Dermis blood vessel endothelial cell (primary cell): ENCODE measurements at regions not wholly inside any gene's neighbourhood (a gene's known extent, or its start where the extent isn't known, plus 50 kb on each side); places are given as distances from the start of the nearest gene placed in this dataset.

Experiments used
- DNase-seq: peaks from one replicate; pipeline ENCODE4 v3.0.0; 2010

- no peak for DNase-seq
Measured at GRCh38 chr3:34258271-34258998, 460.0 kb downstream of the PDCD6IP start.

DNA sequence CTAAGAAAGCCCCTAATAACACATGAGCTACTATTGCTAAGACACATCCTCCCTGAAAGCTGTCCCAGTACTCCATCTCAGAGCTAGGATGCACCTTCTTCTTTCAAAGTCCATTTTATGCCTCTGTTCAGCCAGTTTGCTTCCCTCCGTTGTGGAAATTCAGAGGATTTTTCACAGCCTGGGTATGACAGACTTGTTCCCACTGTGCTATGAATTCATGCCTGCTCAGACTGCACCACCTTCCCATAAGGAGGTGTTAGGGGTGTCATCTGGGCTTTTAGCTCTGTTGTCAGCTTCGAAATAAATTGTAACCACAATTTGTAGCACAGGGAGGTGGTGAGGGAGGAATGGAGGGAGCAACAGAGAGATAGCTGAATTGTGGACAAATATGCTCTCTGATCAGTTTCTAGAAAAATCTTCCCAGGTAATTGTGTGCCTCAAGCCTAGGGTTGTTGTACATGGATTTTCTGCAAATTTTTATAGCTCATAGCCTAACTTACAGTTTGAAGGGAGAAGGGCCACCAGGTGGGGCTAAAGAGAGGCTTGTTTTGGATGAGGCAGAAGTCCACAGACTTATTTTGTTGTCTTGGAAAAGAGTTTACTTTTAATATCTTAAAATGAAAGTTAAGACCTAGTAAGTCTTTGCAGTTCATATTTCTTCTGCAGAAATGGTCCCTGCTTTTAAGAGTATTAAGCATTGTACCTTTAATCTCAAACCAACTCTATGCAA lies 462.0 kb downstream of the PDCD6IP start:
- DNase-seq: peak; percentile 77

- no peak for DNase-seq
Measured at GRCh38 chr3:34261001-34261385, 462.6 kb downstream of the PDCD6IP start.

DNA sequence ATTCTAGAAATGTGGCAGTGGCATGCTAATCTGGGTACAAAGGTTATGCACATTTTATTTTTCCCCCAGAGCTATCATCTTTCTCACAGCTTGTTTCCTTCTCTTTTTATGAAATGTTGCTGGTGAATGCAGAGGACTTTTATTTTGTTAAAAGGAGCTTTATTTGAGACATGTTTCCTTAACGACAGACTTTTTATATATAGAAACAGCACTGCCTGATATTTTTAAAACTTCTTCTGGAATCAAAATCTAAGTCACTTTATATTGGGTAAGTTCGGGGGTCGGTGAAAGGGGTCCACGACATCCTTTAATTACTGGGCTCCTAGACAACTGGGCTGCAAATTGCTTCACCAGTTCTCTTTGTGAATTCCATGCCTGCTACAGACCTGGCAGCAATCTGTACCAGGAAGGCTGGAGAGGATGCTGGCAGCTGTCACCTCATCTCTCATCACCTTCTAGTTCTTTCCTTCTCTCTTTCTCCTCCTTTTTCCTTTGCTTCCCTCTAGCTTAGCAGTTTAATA lies 464.7 kb downstream of the PDCD6IP start:
- DNase-seq: no peak

GRCh38 chr3:34264337-34265041 lies 466.1 kb downstream of the PDCD6IP start:
- no peak for DNase-seq

- no peak for DNase-seq
Measured at GRCh38 chr3:34267088-34267487, 468.7 kb downstream of the PDCD6IP start.

DNA sequence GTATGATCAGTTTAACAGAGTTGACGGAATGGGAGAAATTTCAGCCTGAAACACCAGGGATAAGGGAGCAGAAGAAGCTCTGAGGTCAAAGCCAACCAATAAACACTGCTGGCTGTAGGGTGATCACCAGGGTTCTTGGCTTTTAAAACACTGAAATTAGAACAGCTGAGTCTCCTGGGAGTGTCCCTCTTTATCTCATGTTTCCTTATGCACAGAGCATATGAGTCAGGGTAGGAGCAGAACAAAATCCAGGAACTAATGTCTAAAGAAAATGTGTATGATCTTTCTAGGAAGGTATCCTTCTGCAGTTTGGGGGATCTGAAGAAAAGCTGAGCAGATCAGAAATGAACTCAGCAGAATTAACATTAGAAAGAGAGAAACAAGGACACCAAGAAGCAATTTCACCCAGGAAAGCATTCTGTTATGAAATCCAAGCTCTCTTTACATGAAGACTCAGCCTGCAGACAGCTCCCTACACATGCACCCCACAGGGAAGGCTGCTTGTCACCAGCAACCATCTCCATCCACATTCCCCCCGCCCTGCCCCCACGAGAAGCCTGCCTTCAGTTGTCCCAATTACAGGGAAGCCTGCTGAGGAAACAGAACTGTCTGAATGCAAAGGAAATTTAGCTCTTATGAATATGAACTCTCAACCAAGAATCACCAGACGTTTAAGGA lies 469.7 kb downstream of the PDCD6IP start:
- DNase-seq: no peak

- no peak for DNase-seq
Measured at GRCh38 chr3:34275811-34276210, 477.4 kb downstream of the PDCD6IP start.

DNA sequence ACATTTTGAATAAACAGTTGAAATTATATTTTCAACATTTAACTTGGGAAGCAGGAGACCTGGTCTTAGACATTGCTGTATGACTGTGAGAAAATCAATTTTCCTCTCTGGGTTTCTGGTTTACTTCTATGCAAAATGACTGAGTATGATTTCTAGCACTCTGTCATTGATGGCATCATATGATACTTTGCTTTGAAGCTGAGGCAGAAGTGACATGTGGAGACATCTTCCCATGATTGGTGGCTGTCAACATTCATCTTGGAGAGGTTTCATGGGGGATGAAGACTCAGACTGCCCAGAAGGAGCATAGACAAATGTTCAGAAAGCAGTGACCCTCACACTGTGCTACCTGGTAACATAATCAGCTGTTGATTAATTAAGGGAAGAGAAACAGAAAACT lies 477.9 kb downstream of the PDCD6IP start:
- no peak for DNase-seq

GRCh38 chr3:34277110-34277509 lies 478.7 kb downstream of the PDCD6IP start:
- DNase-seq: no peak

DNA sequence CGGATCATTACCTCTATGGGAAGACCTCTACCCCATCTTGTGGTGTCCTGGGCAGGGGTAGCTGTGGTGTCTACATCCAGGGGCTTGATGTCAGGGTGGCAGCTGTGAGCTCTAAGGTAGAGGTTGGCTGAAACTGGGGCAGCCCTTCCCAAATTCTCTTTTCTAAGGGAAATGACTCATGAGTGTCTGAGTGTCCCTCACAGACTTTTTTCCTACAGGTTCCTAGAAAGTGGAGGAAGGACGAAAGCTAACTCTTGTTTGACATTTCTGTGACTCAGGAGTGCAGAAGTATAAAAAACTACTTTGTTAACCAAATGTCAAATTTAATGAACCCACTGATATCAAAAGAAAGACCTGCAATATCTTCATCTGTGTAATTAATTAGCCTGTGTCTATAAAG lies 481.5 kb downstream of the PDCD6IP start:
- no peak for DNase-seq

- no peak for DNase-seq
Measured at GRCh38 chr3:34283751-34284150, 485.3 kb downstream of the PDCD6IP start.

DNA sequence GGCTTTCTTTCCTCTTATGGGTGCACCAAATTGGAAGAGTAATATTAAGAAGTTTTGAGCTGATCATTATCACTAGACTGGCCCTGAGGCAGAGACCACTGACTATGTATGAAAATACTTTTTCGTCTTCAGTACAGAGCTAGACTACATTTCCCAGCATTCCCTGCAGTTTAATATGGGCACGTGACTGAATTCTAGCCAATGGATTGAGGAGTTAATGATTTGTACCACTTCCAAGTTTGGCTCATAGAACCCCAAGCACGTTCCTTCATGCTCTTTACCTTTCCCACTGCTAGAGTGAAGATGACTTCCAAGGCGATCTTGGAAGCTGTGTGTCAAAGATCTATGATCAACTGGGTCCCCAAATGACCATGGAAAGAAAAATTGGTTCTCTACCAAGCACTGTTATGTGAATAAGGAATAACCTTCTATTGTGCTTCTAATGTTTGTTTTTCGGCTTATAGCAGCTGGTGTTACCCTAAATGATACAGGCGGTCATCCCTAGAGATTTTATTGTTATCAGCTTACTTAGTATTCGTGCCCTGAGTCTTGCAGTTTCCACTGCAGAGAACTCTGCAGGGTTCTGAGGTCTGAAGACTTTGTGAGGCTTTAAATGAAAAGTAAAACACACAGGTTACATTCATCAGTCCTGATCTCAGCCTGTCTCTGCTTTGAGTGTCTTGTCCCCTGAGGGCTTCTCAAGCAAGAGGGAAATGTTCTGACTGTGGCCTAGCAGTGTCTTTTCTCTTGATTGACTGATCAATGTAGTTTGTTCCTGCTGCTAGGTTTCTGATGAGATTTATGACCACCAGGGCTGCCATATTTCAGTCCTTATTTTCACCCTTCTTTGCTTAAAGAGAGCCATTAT lies 486.8 kb downstream of the PDCD6IP start:
- no peak for DNase-seq

DNA sequence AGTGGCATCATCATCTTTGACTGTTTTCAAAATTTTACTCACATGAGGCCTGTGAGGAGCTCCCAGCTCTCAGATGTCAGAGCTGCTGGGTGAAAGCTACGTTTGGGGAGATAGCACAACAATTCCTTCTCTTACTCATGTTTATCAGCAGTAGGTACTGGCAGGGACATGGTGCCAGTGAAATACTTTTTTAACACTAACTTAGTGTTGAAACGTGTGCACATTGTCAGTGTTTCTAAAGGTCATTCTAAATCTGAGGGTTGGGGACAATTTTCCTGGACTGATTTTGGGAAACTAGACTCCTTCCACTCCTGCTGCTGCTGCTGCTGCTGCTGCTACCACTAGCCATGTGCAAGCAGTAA lies 487.4 kb downstream of the PDCD6IP start:
- DNase-seq: no peak

- DNase-seq: no peak
Measured at GRCh38 chr3:34292605-34293300, 494.3 kb downstream of the PDCD6IP start.

- no peak for DNase-seq
Measured at GRCh38 chr3:34294240-34294639, 495.8 kb downstream of the PDCD6IP start.

DNA sequence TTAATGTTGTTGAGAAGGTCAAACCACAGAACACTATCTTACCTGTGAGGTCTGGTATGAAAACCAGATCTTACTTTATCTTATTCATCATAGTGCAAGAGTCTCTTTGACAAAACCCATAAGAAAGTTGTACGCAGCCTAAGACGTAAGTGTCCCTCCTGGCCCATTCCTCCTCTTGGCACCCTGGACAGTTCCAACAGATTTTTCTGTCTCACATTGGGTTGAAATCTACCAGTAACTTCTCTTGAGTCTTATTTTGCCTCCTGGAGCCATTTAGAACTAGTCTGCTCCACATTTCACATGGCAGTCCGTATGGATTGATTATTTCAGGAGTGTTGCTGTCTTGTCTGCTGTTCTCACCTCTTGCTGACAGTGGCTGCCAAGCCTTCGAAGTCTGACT lies 498.4 kb downstream of the PDCD6IP start:
- DNase-seq: no peak

DNA sequence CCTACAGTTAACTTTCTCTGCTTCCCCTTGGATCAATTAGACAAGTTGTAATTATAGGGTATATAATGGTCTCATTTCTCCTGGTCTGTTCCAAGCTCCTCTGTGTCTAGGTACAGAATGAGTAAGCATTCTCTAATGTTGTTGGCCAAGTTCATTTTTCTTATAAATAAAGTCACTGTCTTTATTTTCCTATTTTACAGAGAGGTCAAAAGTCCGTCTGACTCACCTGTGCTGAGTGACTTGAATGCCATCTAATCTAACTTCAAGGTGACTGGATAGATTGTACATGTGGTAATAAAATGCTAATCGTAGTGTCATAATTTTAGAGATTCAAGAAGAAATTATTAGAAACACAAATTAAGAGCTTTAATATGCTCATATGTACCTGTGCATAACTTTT lies 500.2 kb downstream of the PDCD6IP start:
- no peak for DNase-seq

GRCh38 chr3:34300621-34301020 lies 502.2 kb downstream of the PDCD6IP start:
- no peak for DNase-seq

GRCh38 chr3:34301313-34301712 lies 502.9 kb downstream of the PDCD6IP start:
- no peak for DNase-seq

DNA sequence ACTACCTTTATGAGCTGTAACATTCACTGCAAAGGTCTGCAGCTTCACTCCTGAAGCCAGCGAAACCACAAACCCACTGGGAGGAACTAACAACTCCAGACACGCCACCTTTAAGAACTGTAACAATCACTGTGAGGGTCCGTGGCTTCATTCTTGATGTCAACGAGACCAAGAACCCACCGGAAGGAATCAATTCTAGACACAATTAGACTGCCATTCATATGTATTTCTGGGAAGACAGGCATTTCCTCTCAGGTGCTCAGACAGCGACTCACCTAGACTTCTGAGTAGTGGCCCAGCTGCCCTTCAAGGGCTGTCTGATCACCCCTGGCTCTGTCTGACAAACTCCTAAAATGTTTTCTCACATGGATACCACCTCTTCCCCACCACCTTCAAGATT lies 506.8 kb downstream of the PDCD6IP start:
- DNase-seq: no peak
